HG03175 (cell line): ENCODE measurements at regions not wholly inside any gene's neighbourhood (a gene's known extent, or its start where the extent isn't known, plus 50 kb on each side); places are given as distances from the start of the nearest gene placed in this dataset.
"Not testable (repeated sequence)": the region's sequence is repeated elsewhere in the genome, so short reads cannot be mapped to it uniquely, and the experiment has no call there.

ENCODE experiments used
- ATAC-seq: cut with Tn5 transposase; IDR thresholded peaks from one replicate; pipeline ENCODE4 v1.9.1; 2021; ENCODE audit warnings: mild to moderate bottlenecking, moderate library complexity; ENCODE audit not compliant: unreplicated experiment

DNA sequence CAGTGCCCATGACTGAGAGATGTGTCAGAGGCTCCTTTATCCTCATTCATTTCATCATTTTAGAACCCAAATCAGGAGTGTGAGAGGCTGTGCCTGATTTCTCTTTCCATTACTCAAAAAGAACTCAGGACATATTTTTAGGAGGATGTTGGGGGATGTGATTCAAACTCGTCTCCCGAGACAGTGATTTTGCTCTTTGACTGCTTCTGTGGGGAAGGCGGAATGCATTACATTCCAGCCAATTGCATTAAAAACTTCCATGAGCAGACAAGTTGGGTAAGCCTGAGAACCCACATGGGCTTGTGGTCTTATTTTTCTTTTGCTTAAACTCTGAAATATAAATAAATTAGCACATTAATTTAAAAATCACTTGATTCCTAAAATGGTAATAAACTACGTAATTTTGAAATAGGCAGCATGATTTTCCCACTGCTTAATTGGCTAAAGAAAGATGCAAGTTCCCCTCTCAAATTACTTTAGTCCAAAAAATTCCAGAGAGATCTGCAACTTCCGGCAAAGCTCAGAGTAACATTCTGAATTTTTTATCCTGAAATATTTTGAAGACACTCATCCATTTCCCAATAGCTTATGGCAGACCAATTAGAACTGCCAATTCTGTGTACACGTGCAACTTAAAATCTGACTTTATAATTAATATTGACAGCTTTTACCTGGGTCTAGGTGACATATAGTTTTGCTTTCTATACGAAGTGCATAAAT lies 185.6 kb downstream of the C7orf25 start:
- no peak for ATAC-seq

DNA sequence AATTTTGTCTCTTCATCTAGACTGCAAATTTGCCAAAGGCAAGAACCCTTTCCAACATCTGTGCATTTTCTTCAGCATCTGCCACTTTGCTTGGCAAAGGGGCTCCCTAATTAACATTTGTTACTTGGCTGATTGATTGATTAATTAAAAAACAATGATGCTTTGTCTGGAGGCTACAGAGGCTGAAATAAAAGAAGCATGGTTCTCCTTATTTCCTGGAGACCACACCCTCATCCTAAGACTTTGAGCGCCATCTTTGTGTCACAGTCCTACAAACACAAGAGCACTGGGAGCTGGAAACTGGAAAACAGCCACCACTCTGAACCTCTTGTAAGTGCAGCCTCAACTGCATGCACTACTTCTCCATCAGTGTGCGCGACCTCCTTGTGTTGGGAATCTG lies 189.2 kb downstream of the C7orf25 start:
- no peak for ATAC-seq

DNA sequence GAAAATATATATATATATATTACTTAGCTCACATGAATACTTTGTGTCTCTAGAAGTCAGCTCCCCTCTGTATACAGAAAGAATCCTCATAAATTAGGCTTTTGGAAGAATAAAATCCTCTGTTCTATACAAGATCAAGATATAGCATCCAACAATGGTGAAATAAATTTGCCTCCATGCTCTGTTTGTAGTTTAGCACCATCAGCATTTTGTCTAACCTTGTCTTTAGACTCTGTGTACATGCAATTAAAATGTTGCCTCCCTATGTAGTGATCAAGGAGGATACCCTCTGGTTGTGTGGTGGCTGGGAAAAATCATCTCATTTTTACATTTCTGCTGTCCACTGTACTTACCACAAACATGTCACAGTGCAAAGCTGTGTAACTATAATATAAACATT lies 189.7 kb downstream of the C7orf25 start:
- no peak for ATAC-seq

DNA sequence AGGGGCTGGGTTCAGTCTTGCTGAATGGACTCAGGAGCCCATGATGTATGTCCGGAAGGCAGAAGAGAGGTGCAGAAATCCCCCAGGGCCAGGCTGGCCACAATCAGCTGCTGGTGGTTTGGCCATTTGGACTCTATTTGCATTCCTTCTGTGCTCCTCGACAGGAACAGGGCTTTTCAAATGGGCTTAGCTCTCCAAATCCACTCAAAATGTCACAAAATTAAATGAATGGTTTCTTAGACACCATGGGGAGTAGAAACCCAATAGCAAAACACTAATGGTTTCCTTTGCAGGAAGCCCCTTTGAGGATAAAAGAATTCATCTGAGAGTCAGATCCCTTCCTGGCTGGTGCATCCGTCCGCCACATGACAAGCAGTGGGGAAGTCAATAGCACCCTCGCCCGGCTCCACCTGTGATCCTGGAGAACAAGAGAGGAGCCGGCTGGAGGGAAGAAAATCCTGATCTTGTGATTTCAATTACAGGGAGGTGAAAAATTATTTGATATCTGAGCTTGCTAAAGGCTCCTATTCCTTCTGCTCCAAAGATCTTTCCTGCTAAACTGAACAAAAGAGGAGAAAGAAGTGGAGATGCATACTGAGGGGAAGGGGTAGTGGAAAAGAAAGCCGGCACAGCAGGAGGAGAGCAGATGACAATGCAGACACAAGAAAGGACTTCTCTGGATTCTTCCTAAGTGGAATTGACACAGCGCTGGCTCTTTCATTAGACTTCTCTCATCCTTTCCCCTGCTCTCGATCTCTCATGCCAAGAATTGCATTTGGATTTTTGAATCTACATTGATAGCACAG lies 190.7 kb downstream of the C7orf25 start:
- no peak for ATAC-seq

DNA sequence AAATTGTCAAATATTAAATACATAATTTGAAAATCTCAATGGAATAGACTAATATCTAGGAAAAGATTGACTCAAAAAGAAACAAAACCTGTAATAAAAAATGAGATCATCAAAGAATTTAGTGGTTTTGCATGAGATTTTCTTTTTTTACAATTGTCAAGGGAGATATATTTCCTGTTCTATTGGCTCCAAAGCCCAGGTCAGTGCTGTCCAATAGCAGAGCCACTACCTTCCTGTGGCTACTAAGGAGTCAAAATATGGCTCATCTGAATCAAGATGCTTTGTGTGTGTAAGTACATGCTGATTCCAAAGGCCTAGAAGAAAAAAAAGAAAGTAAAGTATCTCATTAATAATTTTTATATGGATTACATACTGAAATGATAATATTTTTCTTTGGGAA lies 191.9 kb downstream of the C7orf25 start:
- no peak for ATAC-seq

DNA sequence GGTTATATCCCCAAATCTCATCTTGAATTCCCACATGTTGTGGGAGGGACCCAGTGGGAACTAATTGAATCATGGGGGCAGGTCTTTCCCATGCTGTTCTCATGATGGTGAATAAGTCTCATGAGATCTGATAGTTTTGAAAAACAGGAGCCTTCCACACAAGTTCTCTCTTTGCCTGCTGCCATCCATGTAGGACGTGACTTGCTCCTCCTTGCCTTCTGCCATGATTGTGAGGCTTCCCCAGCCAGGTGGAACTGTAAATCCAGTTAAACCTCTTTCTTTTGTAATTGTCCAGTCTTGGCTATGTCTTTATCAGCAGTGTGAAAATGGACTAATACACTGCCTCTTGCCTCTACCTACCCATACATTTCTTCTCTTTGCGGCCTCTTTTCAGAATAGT lies 193.4 kb downstream of the C7orf25 start:
- ATAC-seq: not testable (repeated sequence)

DNA sequence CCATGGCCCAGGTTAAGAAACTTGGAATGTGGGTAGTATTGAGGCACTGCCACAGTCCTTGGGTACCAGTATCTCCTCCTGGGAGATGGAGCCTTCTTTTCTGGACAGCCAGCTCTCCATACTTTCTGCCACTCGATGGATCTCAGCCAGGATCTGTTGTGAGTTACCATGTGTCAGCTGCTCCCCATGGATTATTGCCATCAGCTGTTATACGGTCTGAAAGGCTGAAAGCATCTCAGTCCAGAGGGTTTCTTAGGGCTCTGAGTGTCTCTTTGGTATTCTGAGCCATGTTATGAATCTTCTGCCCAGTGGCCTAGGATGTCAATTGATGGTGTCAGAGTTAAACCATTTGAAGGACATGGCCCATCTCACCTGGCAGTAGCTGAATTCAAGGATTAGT lies 197.5 kb downstream of the C7orf25 start:
- no peak for ATAC-seq

DNA sequence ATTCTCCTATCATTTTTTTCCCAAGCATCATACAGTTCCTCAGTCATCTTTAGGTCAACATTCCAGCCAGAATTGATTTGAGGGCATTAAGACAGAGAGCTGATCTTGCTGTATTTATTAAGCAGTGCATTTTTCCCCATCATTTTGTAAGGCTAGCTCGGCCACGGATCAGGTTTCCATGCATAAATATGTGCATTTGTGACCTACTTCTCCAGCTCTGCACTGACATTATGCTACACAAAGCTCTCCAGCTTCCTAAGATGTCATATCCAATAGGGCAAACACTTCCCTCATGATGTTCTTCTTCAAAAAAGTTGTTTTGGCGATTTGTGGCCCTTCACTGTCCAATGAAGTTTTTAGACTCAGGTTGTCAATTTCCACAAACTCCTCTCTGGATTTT lies 202.6 kb downstream of the C7orf25 start:
- no peak for ATAC-seq

DNA sequence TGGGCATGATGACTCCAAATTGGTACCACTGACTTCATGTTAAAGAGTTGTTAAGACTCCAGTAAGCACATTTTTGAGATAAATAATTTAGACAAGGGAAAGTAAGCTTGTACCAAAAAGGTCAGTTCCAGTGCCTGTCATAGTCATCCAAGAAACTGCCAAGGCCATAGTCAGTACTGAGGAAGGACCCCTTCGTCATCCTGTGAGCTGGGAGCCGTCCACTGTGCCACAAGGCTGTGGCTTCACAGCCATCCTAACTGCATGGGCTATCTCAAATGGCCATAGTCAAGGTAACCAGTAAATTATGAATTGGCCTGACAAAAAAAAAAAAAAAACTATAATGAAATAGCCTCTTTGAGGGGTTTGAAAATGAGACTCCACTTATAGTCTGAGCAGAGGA lies 207.2 kb downstream of the C7orf25 start:
- no peak for ATAC-seq

DNA sequence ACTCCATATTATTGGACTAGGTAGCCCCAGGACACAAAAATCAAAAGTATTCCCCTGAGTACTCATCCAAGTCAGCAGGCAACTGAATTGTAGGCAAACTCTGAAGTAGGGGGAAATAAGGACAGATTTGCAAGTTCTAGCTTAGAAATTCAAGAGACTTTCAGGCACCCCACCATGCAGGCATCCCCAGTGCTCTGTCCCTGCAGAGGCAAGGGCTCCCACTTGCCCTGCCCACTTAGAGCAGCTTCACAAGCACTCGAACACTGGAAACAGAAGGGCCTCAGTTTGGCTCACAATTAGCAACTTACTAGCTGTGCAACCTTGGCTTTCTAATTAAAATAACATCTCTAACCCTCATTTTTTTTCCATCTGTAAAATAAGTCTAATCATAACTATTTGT lies 209.2 kb downstream of the C7orf25 start:
- no peak for ATAC-seq

DNA sequence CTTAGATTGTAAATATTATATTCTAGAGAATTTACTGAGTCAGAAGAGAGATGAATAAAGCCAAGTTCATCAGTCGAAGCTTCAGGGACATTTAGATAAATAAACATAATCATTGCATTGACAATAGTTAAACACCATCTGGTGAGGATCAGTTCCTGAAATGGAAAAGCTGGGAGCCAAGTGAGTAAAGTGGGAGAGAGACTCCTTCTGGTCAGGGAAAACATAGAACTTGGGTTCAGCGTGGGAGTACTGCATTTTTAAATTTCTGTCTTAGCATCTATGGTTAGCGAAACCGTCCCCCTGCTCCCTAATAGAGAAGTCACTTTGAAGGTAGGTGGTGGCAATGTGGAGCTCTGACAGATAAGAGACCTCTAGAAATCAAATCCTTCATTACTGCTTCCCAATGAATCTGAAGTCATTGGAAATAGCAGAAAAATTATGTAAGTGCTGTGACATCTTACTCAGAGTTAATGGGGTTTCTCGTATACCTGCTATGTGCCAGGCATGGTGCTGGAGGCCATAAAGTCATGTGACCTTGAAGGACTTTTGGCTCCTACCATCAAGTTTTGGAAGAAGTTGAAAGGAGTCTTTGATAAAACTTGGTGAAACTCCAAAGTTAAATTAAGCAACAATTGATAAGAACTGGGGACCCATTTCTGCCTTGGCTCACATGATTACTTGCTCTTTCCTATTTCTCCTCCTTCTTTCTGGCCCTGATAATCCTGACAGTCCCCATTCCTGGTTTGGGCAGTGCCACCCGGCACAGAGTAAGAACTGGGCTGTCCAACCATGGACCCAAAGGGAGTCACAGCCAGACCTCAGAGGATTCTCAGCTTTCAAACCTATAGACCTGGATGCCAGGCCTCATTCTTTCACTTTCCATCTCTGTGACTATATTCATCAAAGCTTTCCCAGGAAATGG lies 211.2 kb downstream of the C7orf25 start:
- no peak for ATAC-seq

DNA sequence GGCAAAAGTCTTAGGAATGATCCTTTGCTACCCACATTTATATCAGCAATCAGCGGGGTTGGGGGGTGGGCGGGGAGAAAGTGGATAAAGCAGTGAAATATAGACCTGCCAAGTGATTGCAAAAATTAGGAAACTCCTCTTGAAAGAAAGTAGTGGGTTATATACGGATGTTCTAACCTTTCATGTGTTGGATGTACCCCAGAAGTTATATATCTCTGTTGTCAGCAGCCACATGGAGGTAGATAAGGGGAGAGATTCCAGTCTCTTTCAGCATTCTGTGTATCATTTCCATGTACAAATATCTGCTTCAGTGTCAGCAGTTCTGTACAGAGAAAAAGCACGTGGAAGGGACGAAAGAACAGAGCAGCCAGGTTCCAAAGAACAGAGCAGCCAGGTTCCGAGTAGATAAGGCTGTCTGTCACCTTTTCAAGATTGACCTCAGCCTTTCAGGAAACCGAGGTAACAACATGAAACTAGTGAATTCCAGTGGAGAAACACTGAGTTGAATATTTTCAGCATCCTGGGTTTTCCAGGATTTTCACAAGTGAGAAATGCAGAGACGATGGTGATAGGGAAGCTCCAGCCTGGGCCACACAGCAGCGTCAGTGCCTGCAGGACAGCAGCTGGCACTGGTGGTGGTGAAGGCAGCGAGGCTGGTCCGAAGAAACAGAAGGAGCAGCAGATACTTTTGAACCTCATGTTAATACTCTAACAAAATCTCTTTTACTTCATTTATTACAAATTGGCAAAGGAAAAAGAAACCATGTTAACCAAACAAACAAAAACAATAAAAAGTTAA lies 212.3 kb downstream of the C7orf25 start:
- no peak for ATAC-seq

DNA sequence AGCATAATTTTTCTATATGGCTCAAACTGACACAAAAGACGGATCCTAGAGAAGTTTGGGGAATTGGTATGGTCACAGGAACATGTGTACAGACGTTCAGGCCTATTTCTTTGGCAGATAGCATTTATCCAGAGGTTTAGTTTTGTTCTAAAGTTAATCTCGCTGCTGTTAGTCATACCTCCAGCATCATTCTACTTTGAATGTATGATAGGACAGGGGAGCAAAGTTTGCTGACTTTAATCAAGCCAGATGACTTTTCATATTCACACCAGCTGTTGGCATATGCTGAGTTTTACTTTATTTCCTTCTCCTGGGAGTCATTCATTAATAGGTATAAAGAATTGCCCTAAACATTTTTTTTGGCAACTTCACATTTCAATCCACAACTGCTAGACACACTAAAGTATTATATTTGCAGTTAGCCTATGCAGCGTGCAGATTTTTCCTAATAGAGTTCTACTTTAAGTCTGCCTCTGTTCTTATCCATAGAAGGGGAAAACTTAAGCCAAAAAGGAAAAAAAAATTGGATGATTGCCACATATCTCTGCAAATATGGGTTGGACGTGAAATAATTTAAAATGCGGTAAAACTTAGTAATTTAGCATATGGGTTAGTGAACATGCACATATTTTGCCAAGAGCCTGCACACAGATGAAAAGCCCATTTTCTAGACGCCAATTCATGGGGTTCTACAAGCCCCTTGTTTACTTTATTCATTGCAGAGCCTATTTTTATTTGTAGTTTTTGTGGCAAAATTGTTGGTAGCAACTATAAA lies 213.1 kb downstream of the C7orf25 start:
- no peak for ATAC-seq

DNA sequence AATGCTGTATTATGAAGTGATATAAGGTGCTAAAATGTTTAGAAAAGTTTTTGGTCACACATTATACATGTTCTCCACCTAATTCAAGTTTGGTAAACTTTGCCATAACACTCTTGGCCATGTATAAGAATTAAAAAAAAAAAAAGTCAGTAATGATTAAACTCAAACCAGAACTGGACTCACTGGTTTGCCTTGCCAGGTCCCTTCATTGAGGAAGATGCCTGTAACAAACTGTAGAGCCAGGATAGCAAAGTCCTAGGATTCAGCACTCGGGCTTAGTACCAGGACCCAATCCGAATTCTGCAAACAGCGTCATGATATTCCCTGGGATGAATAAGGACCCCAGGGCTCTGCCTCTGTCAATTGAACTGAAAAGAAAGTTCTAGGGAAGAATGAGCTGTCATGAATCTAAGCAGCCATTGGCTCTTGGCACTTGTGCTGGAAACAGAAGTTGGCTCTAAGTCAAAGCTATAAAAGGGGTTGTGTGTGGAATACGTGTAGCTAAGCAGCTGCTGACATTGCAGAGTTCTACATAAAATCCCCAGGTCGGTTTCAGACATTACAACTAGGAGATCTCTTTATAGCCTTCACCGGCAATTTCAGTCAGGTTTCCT lies 216.9 kb downstream of the C7orf25 start:
- no peak for ATAC-seq

DNA sequence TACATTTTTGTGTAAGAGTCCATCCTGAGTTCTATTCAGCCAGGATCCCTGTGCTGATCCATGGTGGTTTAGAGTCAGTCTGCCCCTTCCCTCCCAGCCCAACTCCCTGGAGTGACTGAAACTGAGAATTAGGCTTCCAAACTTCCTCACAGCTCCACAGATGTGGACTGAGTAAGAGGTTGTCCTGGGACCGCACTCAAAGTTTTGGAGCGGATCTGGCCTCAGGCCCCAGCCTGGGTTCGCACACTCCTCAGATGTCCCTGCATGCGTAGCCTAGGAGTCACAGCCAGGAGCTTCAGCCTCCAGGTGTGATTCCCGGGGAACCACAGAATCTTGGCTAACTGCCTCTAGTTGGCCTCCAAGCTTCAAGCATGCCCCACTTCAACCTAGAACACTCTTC lies 218.1 kb downstream of the C7orf25 start:
- no peak for ATAC-seq

DNA sequence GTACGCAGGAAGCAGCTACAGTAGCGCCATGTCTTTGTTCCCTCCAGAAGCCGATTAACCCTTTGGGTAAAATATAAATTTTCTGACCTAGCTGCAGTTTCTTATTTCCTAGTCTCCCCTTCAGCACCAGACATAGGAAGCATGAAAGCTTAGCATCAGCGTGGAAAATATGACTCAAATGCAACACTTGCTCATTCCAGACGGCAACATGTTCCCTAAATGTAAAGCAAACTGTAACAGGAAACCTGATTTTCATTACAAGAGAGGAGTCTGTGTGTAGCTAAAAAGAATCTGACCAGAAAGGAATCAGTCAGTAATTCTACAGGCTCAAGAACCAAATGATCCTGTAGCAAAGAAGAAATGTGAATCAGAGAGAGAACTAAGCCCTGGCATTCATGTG lies 219.2 kb downstream of the C7orf25 start:
- no peak for ATAC-seq

DNA sequence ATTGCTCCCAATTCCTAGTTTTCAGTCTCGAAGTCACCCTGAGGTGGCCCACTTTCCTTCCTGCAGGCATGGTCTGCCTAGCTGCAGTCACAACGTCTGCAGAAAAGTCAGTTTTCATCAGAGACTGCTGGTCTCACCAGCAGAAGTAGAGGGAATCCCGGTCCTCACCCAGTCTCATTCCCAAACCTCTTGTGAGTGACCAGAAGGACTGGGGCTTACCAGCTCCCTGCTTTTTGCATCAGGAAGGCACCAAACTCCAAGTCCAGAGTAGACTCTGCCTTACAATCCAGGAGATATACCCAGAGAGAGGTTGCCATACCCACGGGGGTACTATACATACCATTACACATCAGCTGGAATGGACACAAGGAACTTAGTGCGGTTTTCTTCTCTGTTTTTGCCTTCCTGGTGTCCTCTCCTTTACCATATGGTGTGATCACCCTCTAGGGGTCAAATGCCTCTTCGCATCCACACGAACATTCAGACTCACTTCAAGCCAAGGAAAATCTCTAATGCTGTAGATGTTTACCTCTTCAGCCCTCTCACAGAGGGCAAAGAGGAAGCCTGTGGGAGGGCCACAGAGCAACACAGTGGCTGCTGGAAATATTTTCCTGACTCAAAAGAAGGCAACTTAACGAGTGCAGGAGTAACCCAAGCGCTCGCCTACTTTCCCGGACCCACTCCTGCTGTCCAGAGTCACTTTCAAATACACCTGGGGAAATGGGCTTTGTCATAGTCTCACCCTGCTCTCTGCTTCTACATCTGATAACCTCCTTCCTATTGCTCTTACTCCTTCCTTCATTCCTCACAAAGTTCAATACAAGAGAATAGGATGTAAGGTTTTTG lies 220.9 kb downstream of the C7orf25 start:
- peak; percentile 49 for ATAC-seq

DNA sequence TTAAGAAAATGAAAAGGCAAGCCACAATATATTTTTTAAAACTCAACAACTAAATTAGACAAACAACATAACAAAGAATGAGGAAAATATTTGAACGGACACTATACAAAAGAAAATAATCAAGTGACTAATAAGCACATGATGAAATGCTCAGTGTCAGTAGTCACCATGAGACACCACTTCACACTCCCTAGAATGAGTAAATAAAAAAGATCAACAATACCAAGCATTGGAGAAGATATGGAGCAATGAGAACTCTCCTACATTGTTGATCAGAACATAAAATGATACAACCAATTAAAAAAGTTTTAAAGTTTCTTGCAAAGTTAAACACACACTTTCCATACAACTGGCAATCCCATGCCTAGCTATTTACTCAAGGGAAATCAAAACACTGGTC lies 222.2 kb downstream of the C7orf25 start:
- ATAC-seq: no peak

DNA sequence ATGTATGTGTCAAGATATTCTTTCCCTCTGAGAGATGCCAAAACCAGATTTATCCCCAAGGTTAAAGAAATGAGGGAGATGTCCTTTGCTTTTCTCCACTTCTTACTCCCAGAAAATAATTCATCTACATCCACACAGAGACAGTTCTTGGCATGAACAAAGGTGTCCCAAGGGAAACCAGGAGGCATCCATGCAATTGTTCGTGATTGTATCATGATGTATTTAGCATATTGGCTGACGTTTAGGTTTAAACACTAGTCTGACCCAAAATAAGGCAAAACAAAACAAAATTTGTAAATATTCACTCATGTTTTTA lies 223.9 kb downstream of the C7orf25 start:
- no peak for ATAC-seq
